H9 (cell line): ENCODE measurements at regions not wholly inside any gene's neighbourhood (a gene's known extent, or its start where the extent isn't known, plus 50 kb on each side); places are given as distances from the start of the nearest gene placed in this dataset.

Source experiments
- DNase-seq: peaks from one replicate; pipeline ENCODE4 v3.0.0-alpha.2; 2017
- H2AFZ ChIP-seq: one replicate; pipeline ENCODE4 v1.6.1; 2013; ENCODE audit warnings: mild to moderate bottlenecking, low read length, control low read depth, moderate library complexity
- H2AK5ac ChIP-seq: 2 replicates; pipeline ENCODE4 v1.6.1; 2013; ENCODE audit warnings: low read length, control low read depth, mixed read lengths; ENCODE audit not compliant: insufficient read length
- H2BK120ac ChIP-seq: one replicate; pipeline ENCODE4 v1.6.1; 2013; ENCODE audit warnings: low read depth, mild to moderate bottlenecking, low read length, control low read depth, inconsistent platforms; ENCODE audit not compliant: poor library complexity, severe bottlenecking
- H2BK12ac ChIP-seq: 2 replicates; pipeline ENCODE4 v1.6.1; 2013; ENCODE audit warnings: low read length, control low read depth, mixed read lengths, low read depth; ENCODE audit not compliant: insufficient read length
- H2BK15ac ChIP-seq: 2 replicates; pipeline ENCODE4 v1.6.1; 2013; ENCODE audit warnings: low read depth, low read length, control low read depth
- H2BK20ac ChIP-seq: one replicate; pipeline ENCODE4 v1.6.1; 2013; ENCODE audit warnings: low read depth, mild to moderate bottlenecking, low read length, control low read depth, inconsistent platforms; ENCODE audit not compliant: poor library complexity, severe bottlenecking
- H2BK5ac ChIP-seq: 2 replicates; pipeline ENCODE4 v1.6.1; 2013; ENCODE audit warnings: low read length, control low read depth, mixed read lengths; ENCODE audit not compliant: insufficient read length
- H3K14ac ChIP-seq: 2 replicates; pipeline ENCODE4 v1.6.1; 2013; ENCODE audit warnings: low read length, control low read depth; ENCODE audit not compliant: insufficient read depth
- H3K18ac ChIP-seq: 2 replicates; pipeline ENCODE4 v1.6.1; 2013; ENCODE audit warnings: low read depth, mild to moderate bottlenecking, mixed read lengths, low read length, control low read depth; ENCODE audit not compliant: insufficient read length
- H3K23ac ChIP-seq: 2 replicates; pipeline ENCODE4 v1.6.1; 2013; ENCODE audit warnings: low read length, control low read depth, mixed read lengths, low read depth; ENCODE audit not compliant: insufficient read length
- H3K23me2 ChIP-seq: 2 replicates; pipeline ENCODE4 v1.6.1; 2013; ENCODE audit warnings: low read depth, mild to moderate bottlenecking, mixed read lengths, low read length, control low read depth; ENCODE audit not compliant: insufficient read length, poor library complexity, severe bottlenecking
- H3K27ac ChIP-seq: 2 replicates; pipeline ENCODE4 v1.5.1; 2013; ENCODE audit warnings: low read length, control low read depth, mixed read lengths, low read depth; ENCODE audit not compliant: insufficient read length
- H3K27me3 ChIP-seq: 2 replicates; pipeline ENCODE4 v1.6.1; 2013; ENCODE audit warnings: low read length, control low read depth, inconsistent platforms; ENCODE audit not compliant: insufficient read depth
- H3K4ac ChIP-seq: 2 replicates; pipeline ENCODE4 v1.6.1; 2013; ENCODE audit warnings: low read depth, mild to moderate bottlenecking, control low read depth, inconsistent platforms, low read length, moderate library complexity
- H3K4me1 ChIP-seq: 2 replicates; pipeline ENCODE4 v1.6.1; 2013; ENCODE audit warnings: low read length, control low read depth, inconsistent platforms; ENCODE audit not compliant: insufficient read depth
- H3K4me2 ChIP-seq: 2 replicates; pipeline ENCODE4 v1.6.1; 2013; ENCODE audit warnings: low read length, control low read depth, mixed read lengths; ENCODE audit not compliant: insufficient read length, insufficient read depth
- H3K56ac ChIP-seq: 2 replicates; pipeline ENCODE4 v1.6.1; 2013; ENCODE audit warnings: low read depth, mild to moderate bottlenecking, mixed read lengths, low read length, control low read depth; ENCODE audit not compliant: insufficient read length
- H3K79me1 ChIP-seq: 2 replicates; pipeline ENCODE4 v1.6.1; 2013; ENCODE audit warnings: low read depth, mild to moderate bottlenecking, moderate library complexity, low read length, control low read depth, inconsistent platforms; ENCODE audit not compliant: insufficient read depth, poor library complexity, severe bottlenecking
- H3K79me2 ChIP-seq: 2 replicates; pipeline ENCODE4 v1.6.1; 2013; ENCODE audit warnings: low read length, control low read depth, inconsistent platforms; ENCODE audit not compliant: insufficient read depth
- H3K9ac ChIP-seq: 2 replicates; pipeline ENCODE4 v1.6.1; 2013; ENCODE audit warnings: low read length, control low read depth, mixed read lengths; ENCODE audit not compliant: insufficient read length; ENCODE audit errors: extremely low read depth
- H3K9me3 ChIP-seq: one replicate; pipeline ENCODE4 v1.6.1; 2013; ENCODE audit warnings: low read depth, low read length, inconsistent platforms; ENCODE audit not compliant: control insufficient read depth
- H3T11ph ChIP-seq: one replicate; pipeline ENCODE4 v1.6.1; 2013; ENCODE audit warnings: mild to moderate bottlenecking, low read length, control low read depth, inconsistent platforms
- H4K20me1 ChIP-seq: one replicate; pipeline ENCODE4 v1.6.1; 2013; ENCODE audit not compliant: control insufficient read depth, insufficient read length, insufficient read depth
- H4K5ac ChIP-seq: 2 replicates; pipeline ENCODE4 v1.6.1; 2013; ENCODE audit warnings: low read depth, mild to moderate bottlenecking, mixed read lengths, low read length, control low read depth; ENCODE audit not compliant: insufficient read length
- H4K8ac ChIP-seq: replicated peaks from 2 replicates; pipeline ENCODE4 v1.6.1; 2013; ENCODE audit warnings: low read length, control low read depth, mixed read lengths, low read depth; ENCODE audit not compliant: insufficient read length
- H4K91ac ChIP-seq: 2 replicates; pipeline ENCODE4 v1.6.1; 2013; ENCODE audit warnings: low read depth, mild to moderate bottlenecking, moderate library complexity, mixed read lengths, low read length, control low read depth; ENCODE audit not compliant: insufficient read length
- H3K27ac Mint-ChIP-seq, 3 experiments: 2 replicates in 2 of 3; 3 replicates in 1 of 3; pipeline ENCODE4 v1.8.0; 2020 to 2021; ENCODE audit warnings: mixed read lengths in 3 of 3, mild to moderate bottlenecking in 1 of 3, moderate library complexity in 1 of 3
- H3K27me3 Mint-ChIP-seq: 2 replicates; pipeline ENCODE4 v1.8.0; 2021; ENCODE audit warnings: low read depth, mild to moderate bottlenecking, moderate library complexity, mixed read lengths
- H3K36me3 Mint-ChIP-seq, 3 experiments: 2 replicates in 2 of 3; 3 replicates in 1 of 3; pipeline ENCODE4 v1.8.0; 2020 to 2021; ENCODE audit warnings: low read depth in 3 of 3, mixed read lengths in 3 of 3; ENCODE audit not compliant: insufficient read depth in 1 of 3
- H3K4me1 Mint-ChIP-seq, 2 experiments: 2 replicates each; pipeline ENCODE4 v1.8.0; 2020; ENCODE audit warnings: mixed read lengths in 2 of 2
- H3K4me3 Mint-ChIP-seq, 2 experiments: 2 replicates in 1 of 2; 3 replicates in 1 of 2; pipeline ENCODE4 v1.8.0; 2020 to 2021; ENCODE audit warnings: mild to moderate bottlenecking in 2 of 2, mixed read lengths in 2 of 2, moderate library complexity in 1 of 2
- H3K9me3 Mint-ChIP-seq, 2 experiments: 2 replicates in 1 of 2; 3 replicates in 1 of 2; pipeline ENCODE4 v1.8.0; 2020; ENCODE audit warnings: mild to moderate bottlenecking in 2 of 2, mixed read lengths in 2 of 2, moderate library complexity in 1 of 2
- WGBS: extraction: QIAGEN DNeasy Blood & Tissue Kit; methylation state at CpG from one replicate; pipeline ENCODE4 v1.1.7; 2013; ENCODE audit warnings: missing lambda C conversion rate, low lambda C conversion rate, mixed read lengths; ENCODE audit not compliant: insufficient read length; ENCODE audit errors: extremely low coverage; 5-methylcytosine and 5-hydroxymethylcytosine counted together
- TF ChIP-seq, protein P1 (sequence below): fragments of 200-600 bp; sonication (generic); conservative IDR thresholded peaks from 3 replicates; pipeline ENCODE4 v1.8.0; 2021; ENCODE audit warnings: antibody characterized with exemption, mild to moderate bottlenecking

- WGBS = no CpG with 5 or more reads among the region's 20 CpGs
- Mint-ChIP-seq H3K4me1 (no peaks in the 10 kb centered on the region), H3K27ac (no peak overlapping the region), H3K36me3 (peaks cover 0 to 5% (median 4%) of the 10 kb centered on the region in 3 experiments; a peak in 3 of 7 replicates), H3K9me3 (peaks cover 4 to 7% of the 10 kb centered on the region in 2 experiments; a peak in 3 of 5 replicates), H3K27me3 (no peaks in the 10 kb centered on the region), H3K4me3 (no peak overlapping the region)
- TF ChIP-seq, protein P1, sequence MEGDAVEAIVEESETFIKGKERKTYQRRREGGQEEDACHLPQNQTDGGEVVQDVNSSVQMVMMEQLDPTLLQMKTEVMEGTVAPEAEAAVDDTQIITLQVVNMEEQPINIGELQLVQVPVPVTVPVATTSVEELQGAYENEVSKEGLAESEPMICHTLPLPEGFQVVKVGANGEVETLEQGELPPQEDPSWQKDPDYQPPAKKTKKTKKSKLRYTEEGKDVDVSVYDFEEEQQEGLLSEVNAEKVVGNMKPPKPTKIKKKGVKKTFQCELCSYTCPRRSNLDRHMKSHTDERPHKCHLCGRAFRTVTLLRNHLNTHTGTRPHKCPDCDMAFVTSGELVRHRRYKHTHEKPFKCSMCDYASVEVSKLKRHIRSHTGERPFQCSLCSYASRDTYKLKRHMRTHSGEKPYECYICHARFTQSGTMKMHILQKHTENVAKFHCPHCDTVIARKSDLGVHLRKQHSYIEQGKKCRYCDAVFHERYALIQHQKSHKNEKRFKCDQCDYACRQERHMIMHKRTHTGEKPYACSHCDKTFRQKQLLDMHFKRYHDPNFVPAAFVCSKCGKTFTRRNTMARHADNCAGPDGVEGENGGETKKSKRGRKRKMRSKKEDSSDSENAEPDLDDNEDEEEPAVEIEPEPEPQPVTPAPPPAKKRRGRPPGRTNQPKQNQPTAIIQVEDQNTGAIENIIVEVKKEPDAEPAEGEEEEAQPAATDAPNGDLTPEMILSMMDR = no peak
- Histone ChIP-seq H4K8ac (no peak overlapping the region), H3K56ac (no peak overlapping the region), H3K4ac (no peak overlapping the region), H2BK20ac (no peak overlapping the region), H3K23ac (no peak overlapping the region), H3K4me2 (no peak overlapping the region), H4K91ac (no peak overlapping the region), H2BK5ac (no peak overlapping the region), H2BK15ac (no peak overlapping the region), H4K20me1 (no peaks in the 10 kb centered on the region), H3K79me2 (no peaks in the 10 kb centered on the region), H2BK120ac (no peak overlapping the region), H3K27me3 (no peaks in the 10 kb centered on the region), H3K27ac (no peak overlapping the region), H2AK5ac (no peak overlapping the region), H4K5ac (no peak overlapping the region), H3K14ac (no peak overlapping the region), H3T11ph (no peak overlapping the region), H3K9me3 (no peaks in the 10 kb centered on the region), H2BK12ac (no peak overlapping the region), H3K23me2 (no peaks in the 10 kb centered on the region), H3K4me1 (no peaks in the 10 kb centered on the region), H3K9ac (no peak overlapping the region), H2AFZ (no peak overlapping the region), H3K18ac (no peak overlapping the region), H3K79me1 (no peaks in the 10 kb centered on the region)
- DNase-seq = no peak
Observed at GRCh38 chr3:161161603-161162002, 56.5 kb upstream of the B3GALNT1 start.
